Neutrophil (primary cell): ENCODE measurements at regions not wholly inside any gene's neighbourhood (a gene's known extent, or its start where the extent isn't known, plus 50 kb on each side); places are given as distances from the start of the nearest gene placed in this dataset.

Experiments used
- H3K27ac ChIP-seq: fragments of 200-600 bp; sonication (generic); 2 replicates; pipeline ENCODE4 v1.5.1; 2016; ENCODE audit warnings: mild to moderate bottlenecking, moderate library complexity
- H3K27me3 ChIP-seq: fragments of 200-600 bp; sonication (generic); 2 replicates; pipeline ENCODE4 v1.6.0; 2016; ENCODE audit warnings: mild to moderate bottlenecking
- H3K36me3 ChIP-seq: fragments of 200-600 bp; sonication (generic); 2 replicates; pipeline ENCODE4 v1.5.1; 2017
- H3K4me1 ChIP-seq, 2 experiments: fragments of 200-600 bp in 1 of 2; sonication (generic) in 1 of 2; 1 replicate in 1 of 2; 2 replicates in 1 of 2; pipeline versions ENCODE4 v1.5.1 to v1.6.1; 2013 to 2016; ENCODE audit warnings: low read depth in 1 of 2, low read length in 1 of 2, mild to moderate bottlenecking in 1 of 2, moderate library complexity in 1 of 2; ENCODE audit not compliant: control insufficient read depth in 1 of 2, insufficient read depth in 1 of 2
- H3K4me3 ChIP-seq, 2 experiments: fragments of 200-600 bp in 1 of 2; sonication (generic) in 1 of 2; 1 replicate in 1 of 2; 2 replicates in 1 of 2; pipeline ENCODE4 v1.5.1; 2013 to 2016; ENCODE audit warnings: low read depth in 1 of 2, low read length in 1 of 2, mild to moderate bottlenecking in 1 of 2, moderate library complexity in 1 of 2
- H3K9me3 ChIP-seq: fragments of 200-600 bp; sonication (generic); 2 replicates; pipeline ENCODE4 v1.5.1; 2016
- CTCF ChIP-seq: fragments of 200-600 bp; sonication (generic); IDR thresholded peaks from 2 replicates; pipeline ENCODE4 v1.5.1; 2016; ENCODE audit warnings: antibody characterized with exemption

- Histone ChIP-seq H3K4me3 (no peak overlapping the region), H3K36me3 (no peaks in the 10 kb centered on the region), H3K4me1 (no peaks in the 10 kb centered on the region), H3K27me3 (no peaks in the 10 kb centered on the region), H3K9me3 (no peaks in the 10 kb centered on the region), H3K27ac (no peak overlapping the region)
- TF ChIP-seq CTCF: no peak
Observed at GRCh38 chr6:109290143-109290931, 91.9 kb downstream of the CD164 start.

GRCh38 chr6:109285366-109285765 is 96.9 kb downstream of the CD164 start:
- no peak overlapping the region for H3K4me3 ChIP-seq
- no peak overlapping the region for H3K27ac ChIP-seq
- H3K9me3 ChIP-seq: no peaks in the 10 kb centered on the region
- no peaks in the 10 kb centered on the region for H3K36me3 ChIP-seq
- H3K27me3 ChIP-seq: no peaks in the 10 kb centered on the region
- TF ChIP-seq CTCF: no peak
- H3K4me1 ChIP-seq: no peaks in the 10 kb centered on the region

- no peaks in the 10 kb centered on the region for H3K27me3 ChIP-seq
- TF ChIP-seq CTCF: no peak
- H3K27ac ChIP-seq: no peak overlapping the region
- no peak overlapping the region for H3K4me3 ChIP-seq
- H3K36me3 ChIP-seq: no peaks in the 10 kb centered on the region
- H3K9me3 ChIP-seq: no peaks in the 10 kb centered on the region
- no peaks in the 10 kb centered on the region for H3K4me1 ChIP-seq
Observed at GRCh38 chr6:109284675-109285074, 97.6 kb downstream of the CD164 start.

GRCh38 chr6:109282756-109283155 is 99.5 kb downstream of the CD164 start:
- no peak overlapping the region for H3K4me3 ChIP-seq
- H3K4me1 ChIP-seq: no peaks in the 10 kb centered on the region
- H3K9me3 ChIP-seq: no peaks in the 10 kb centered on the region
- no peak for TF ChIP-seq CTCF
- H3K27me3 ChIP-seq: no peaks in the 10 kb centered on the region
- no peak overlapping the region for H3K27ac ChIP-seq
- no peaks in the 10 kb centered on the region for H3K36me3 ChIP-seq

DNA sequence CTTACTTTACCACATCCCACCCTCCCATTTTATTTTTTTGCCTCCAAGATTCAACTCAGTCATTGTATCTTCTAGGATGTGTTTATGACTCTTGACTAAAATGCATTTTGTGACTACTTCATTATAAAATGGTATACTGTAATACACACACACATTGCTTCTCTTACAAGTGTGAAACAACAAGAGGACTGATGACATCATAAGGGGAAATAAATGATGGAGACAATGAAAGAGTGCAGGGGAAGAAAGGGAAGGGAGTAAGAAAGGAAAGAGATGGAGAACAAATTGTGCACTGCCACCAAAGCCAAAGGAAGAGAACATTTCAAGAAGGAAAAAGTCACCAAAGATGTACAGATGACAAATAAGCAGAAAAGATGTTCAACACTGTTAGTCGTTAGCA is 102.6 kb downstream of the CD164 start:
- H3K27me3 ChIP-seq: no peaks in the 10 kb centered on the region
- no peaks in the 10 kb centered on the region for H3K9me3 ChIP-seq
- TF ChIP-seq CTCF: no peak
- no peaks in the 10 kb centered on the region for H3K4me1 ChIP-seq
- H3K36me3 ChIP-seq: no peaks in the 10 kb centered on the region
- H3K27ac ChIP-seq: no peak overlapping the region
- no peak overlapping the region for H3K4me3 ChIP-seq
